HG03354 (cell line): ENCODE measurements at regions not wholly inside any gene's neighbourhood (a gene's known extent, or its start where the extent isn't known, plus 50 kb on each side); places are given as distances from the start of the nearest gene placed in this dataset.

Experiments used
- ATAC-seq: cut with Tn5 transposase; IDR thresholded peaks from one replicate; pipeline ENCODE4 v1.9.1; 2021; ENCODE audit warnings: mild to moderate bottlenecking; ENCODE audit not compliant: unreplicated experiment, poor library complexity, severe bottlenecking

GRCh38 chr1:193487722-193488121, 301.3 kb upstream of the B3GALT2 start:
- ATAC-seq = no peak

- peak; percentile 40 for ATAC-seq
Measured at GRCh38 chr1:193486671-193487229, 300.3 kb upstream of the B3GALT2 start.

GRCh38 chr1:193480755-193481154, 294.3 kb upstream of the B3GALT2 start:
- no peak for ATAC-seq

GRCh38 chr1:193479187-193479586, 292.8 kb upstream of the B3GALT2 start:
- peak; percentile 98 for ATAC-seq

GRCh38 chr1:193476748-193477147, 290.3 kb upstream of the B3GALT2 start:
- no peak for ATAC-seq

GRCh38 chr1:193473932-193474331, 287.5 kb upstream of the B3GALT2 start:
- ATAC-seq = no peak

- ATAC-seq = no peak
Measured at GRCh38 chr1:193472838-193473398, 286.5 kb upstream of the B3GALT2 start.

- no peak for ATAC-seq
Measured at GRCh38 chr1:193472430-193472829, 286.0 kb upstream of the B3GALT2 start.

GRCh38 chr1:193471981-193472380, 285.6 kb upstream of the B3GALT2 start:
- no peak for ATAC-seq

GRCh38 chr1:193463326-193463932, 277.0 kb upstream of the B3GALT2 start:
- no peak for ATAC-seq

GRCh38 chr1:193462629-193463320, 276.4 kb upstream of the B3GALT2 start:
- peak; percentile 83 for ATAC-seq

GRCh38 chr1:193458628-193459027, 272.2 kb upstream of the B3GALT2 start:
- ATAC-seq = no peak

GRCh38 chr1:193457676-193458075, 271.3 kb upstream of the B3GALT2 start:
- ATAC-seq = no peak

GRCh38 chr1:193456811-193457280, 270.4 kb upstream of the B3GALT2 start:
- ATAC-seq = no peak

GRCh38 chr1:193451606-193452005, 265.2 kb upstream of the B3GALT2 start:
- no peak for ATAC-seq

- no peak for ATAC-seq
Measured at GRCh38 chr1:193451001-193451400, 264.6 kb upstream of the B3GALT2 start.

GRCh38 chr1:193448682-193449461, 262.5 kb upstream of the B3GALT2 start:
- ATAC-seq = peak; percentile 95

GRCh38 chr1:193443886-193444285, 257.5 kb upstream of the B3GALT2 start:
- ATAC-seq = no peak

- peak; percentile 83 for ATAC-seq
Measured at GRCh38 chr1:193438771-193439170, 252.4 kb upstream of the B3GALT2 start.

- peak; percentile 28 for ATAC-seq
Measured at GRCh38 chr1:193438312-193438711, 251.9 kb upstream of the B3GALT2 start.
